ENCODE measurements at regions not wholly inside any gene's neighbourhood (a gene's known extent, or its start where the extent isn't known, plus 50 kb on each side); places are given as distances from the start of the nearest gene placed in this dataset.

GRCh38 chr3:66606868-66607267 lies 106.0 kb upstream of the LRIG1 start:
- TF ChIP-seq CTCF (conservative IDR thresholded peaks at IDR 0.05; ENCODE audit: low read length) (no peak), EZH2phosphoT487 (IDR thresholded peaks at IDR 0.05; ENCODE audit: borderline replicate concordance, low read depth, low read length) (no peak)
